ENCODE measurements at regions not wholly inside any gene's neighbourhood (a gene's known extent, or its start where the extent isn't known, plus 50 kb on each side); places are given as distances from the start of the nearest gene placed in this dataset.
A peak's percentile ranks its signal among the peaks of the same experiment; 100 is the strongest.

GRCh38 chr7:101699881-101700823 lies 71.1 kb upstream of the MYL10 start:
- no peak overlapping the region for H2BK12ac ChIP-seq (ENCODE audit: low read depth, low read length)
- 0 out of 2 replicates have a peak overlapping the region, but pooled peaks have one; percentile 43 for H2AK5ac ChIP-seq (ENCODE audit: low read depth, low read length)
- H3K18ac ChIP-seq (ENCODE audit: extremely low read depth, low read length) = peak overlapping the region; percentile 68; the same call in 1 of the 2 replicates
- H3K79me1 ChIP-seq (ENCODE audit: low read depth, low read length) = no peaks in the 10 kb centered on the region; the same call in 1 of the 2 replicates
- POLR2A ChIA-PET (ENCODE audit: partially characterized antibody) = no interaction called here
- no peak overlapping the region for H2BK120ac ChIP-seq (replicated peaks; ENCODE audit: low read depth, low read length)
- H4K91ac ChIP-seq (replicated peaks; ENCODE audit: insufficient read length, low read length) = peak overlapping the region; percentile 42
- no peak overlapping the region for H3K23ac ChIP-seq (ENCODE audit: insufficient read length)
- peak overlapping the region; percentile 17 for H3K4ac ChIP-seq (replicated peaks; ENCODE audit: insufficient read length, low read depth, low read length)
- H3K23me2 ChIP-seq (ENCODE audit: low read depth, low read length) = no peaks in the 10 kb centered on the region
- CTCF ChIA-PET (ENCODE audit: partially characterized antibody) = interaction anchor here (1.2 kb wide), 1 partner anchor 11 kb away, joined by 4 read pairs; no protein-coding TSS in a partner anchor
- no peak overlapping the region for H2BK15ac ChIP-seq (ENCODE audit: low read length)
- H3K4me1 ChIP-seq (replicated peaks in 1 of 4; ENCODE audit: control insufficient read depth in 3 of 4, insufficient read depth in 4 of 4, low read length in 3 of 4) = no peaks in the 10 kb centered on the region
- no peak overlapping the region for H4K8ac ChIP-seq (ENCODE audit: extremely low read depth, insufficient read depth, low read length)
- H3K14ac ChIP-seq (ENCODE audit: insufficient read length) = no peak overlapping the region
- no peak overlapping the region for H4K5ac ChIP-seq (ENCODE audit: insufficient read length, low read depth, low read length)
- TF ChIP-seq PHF8 (conservative IDR thresholded peaks at IDR 0.05; ENCODE audit: low read depth, low read length) (no peak), RFX5 (IDR thresholded peaks at IDR 0.05; ENCODE audit: borderline replicate concordance, low read depth, low read length) (no peak), KDM5A (IDR thresholded peaks at IDR 0.05; ENCODE audit: low read length) (no peak), CBX5 (IDR thresholded peaks at IDR 0.05; ENCODE audit: low read depth, low read length) (no peak), POLR2A (IDR thresholded peaks at IDR 0.05; ENCODE audit: control extremely low read depth in 1 of 2, low read depth in 2 of 2, low read length in 2 of 2) (no peak), SIRT6 (IDR thresholded peaks at IDR 0.05; ENCODE audit: low read length) (no peak), POLR2AphosphoS5 (IDR thresholded peaks at IDR 0.05; ENCODE audit: low read depth, low read length) (no peak), BACH1 (IDR thresholded peaks at IDR 0.05; ENCODE audit: low read length) (no peak), CTCF (IDR thresholded peaks at IDR 0.05; ENCODE audit: control extremely low read depth in 1 of 3, insufficient read depth in 1 of 3, low read depth in 1 of 3, low read length in 3 of 3) (no peak), SUZ12 (IDR thresholded peaks at IDR 0.05; ENCODE audit: low read length) (no peak)
- no peak overlapping the region for H3K9ac ChIP-seq (replicated peaks in 1 of 4; ENCODE audit: extremely low read depth in 1 of 4, low read depth in 3 of 4, low read length in 3 of 4)
- WGBS, 2 experiments (ENCODE audit: extremely low coverage in 1 of 2, insufficient coverage in 1 of 2, insufficient read length in 1 of 2, insufficient replicate concordance in 2 of 2, low coverage in 1 of 2, low lambda C conversion rate in 2 of 2, missing lambda C conversion rate in 1 of 2) = 86% methylated on average over 24 of the region's 28 CpGs; no CpG with 5 or more reads in 1 of the 2 experiments
- no peaks in the 10 kb centered on the region for H3K27me3 ChIP-seq (replicated peaks in 1 of 4; ENCODE audit: control insufficient read depth in 3 of 4, extremely low read depth in 1 of 4, insufficient read depth in 3 of 4, low read length in 3 of 4)
- no peak overlapping the region for H3K4me2 ChIP-seq (ENCODE audit: insufficient read depth in 1 of 2, low read depth in 2 of 2, low read length in 2 of 2)
- no peak overlapping the region for H3K27ac ChIP-seq (ENCODE audit: low read depth, low read length)
- H2BK20ac ChIP-seq (ENCODE audit: low read length) = no peak overlapping the region
- H3K36me3 ChIP-seq (ENCODE audit: control insufficient read depth in 2 of 4, insufficient read depth in 4 of 4, low read length in 3 of 4) = no peaks in the 10 kb centered on the region
- DNase-seq (ENCODE audit: low read depth in 1 of 2, low spot score in 2 of 2) (no peak), FAIRE-seq (no peak)
- no peak overlapping the region for H3K56ac ChIP-seq (replicated peaks; ENCODE audit: insufficient read length, low read depth, low read length)
- H2AFZ ChIP-seq (ENCODE audit: low read length) = no peak overlapping the region
- H3K79me2 ChIP-seq (ENCODE audit: control insufficient read depth in 1 of 2, insufficient read depth in 2 of 2, low read length in 2 of 2) = no peaks in the 10 kb centered on the region
- no peak overlapping the region for H3K4me3 ChIP-seq (ENCODE audit: extremely low read depth in 1 of 4, insufficient read depth in 2 of 4, low read depth in 3 of 4, low read length in 4 of 4)
- no peak overlapping the region for H2BK5ac ChIP-seq (ENCODE audit: low read depth, low read length)
- no peaks in the 10 kb centered on the region for H4K20me1 ChIP-seq (replicated peaks in 1 of 2; ENCODE audit: control insufficient read depth in 1 of 2, insufficient read depth in 2 of 2, low read length in 2 of 2)
- no peaks in the 10 kb centered on the region for H3K9me3 ChIP-seq (ENCODE audit: insufficient read depth in 2 of 2, low read depth in 1 of 2, low read length in 1 of 2)
